ENCODE measurements at regions not wholly inside any gene's neighbourhood (a gene's known extent, or its start where the extent isn't known, plus 50 kb on each side); places are given as distances from the start of the nearest gene placed in this dataset.

GRCh38 chr4:106507440-106507839, 138.9 kb upstream of the GIMD1 start:
- Histone ChIP-seq H3K9me1 (replicated peaks; ENCODE audit: control insufficient read depth, extremely low read depth, insufficient read depth, low read length) (no peaks in the 10 kb centered on the region), H3K27me3 (ENCODE audit: control insufficient read depth in 2 of 2, insufficient read depth in 2 of 2, low read length in 2 of 2) (no peaks in the 10 kb centered on the region), H3K9ac (replicated peaks; ENCODE audit: extremely low read depth, insufficient read depth, low read length) (no peak overlapping the region), H3K9me3 (replicated peaks; ENCODE audit: control insufficient read depth, insufficient read depth, low read length) (no peaks in the 10 kb centered on the region), H4K20me1 (replicated peaks; ENCODE audit: control insufficient read depth, extremely low read depth, insufficient read depth, low read length) (no peaks in the 10 kb centered on the region), H3K36me3 (ENCODE audit: control insufficient read depth in 2 of 2, extremely low read depth in 1 of 2, insufficient read depth in 2 of 2, low read length in 2 of 2) (no peaks in the 10 kb centered on the region), H3K27ac (ENCODE audit: insufficient read depth, low read depth, low read length) (no peak overlapping the region), H3K79me2 (ENCODE audit: control insufficient read depth, insufficient read depth, low read length) (no peaks in the 10 kb centered on the region), H3K4me3 (replicated peaks in 1 of 3; ENCODE audit: insufficient read depth in 1 of 3, low read depth in 1 of 3, low read length in 3 of 3) (no peak overlapping the region), H3K4me2 (ENCODE audit: insufficient read depth, low read length) (no peak overlapping the region), H2AFZ (ENCODE audit: low read depth, low read length) (no peak overlapping the region), H3K4me1 (ENCODE audit: control insufficient read depth, extremely low read depth, insufficient read depth, low read length) (no peaks in the 10 kb centered on the region)
- FAIRE-seq (no peak), DNase-seq (ENCODE audit: low read depth, low spot score) (no peak)
- no TSS peak for BruUV-seq (replicated peaks)
- dilution Hi-C loops (cut with MboI; ENCODE audit: extremely low pct_ligation_motif_present, low sequenced_read_pairs) (no loop called here), intact Hi-C loops (cut with micrococcal nuclease) (no loop called here)
- ChIA-PET POLR2A (no interaction called here), CTCF (no interaction called here)
- no peak for TF ChIP-seq FOS (IDR thresholded peaks at IDR 0.05; ENCODE audit: borderline replicate concordance, insufficient read depth, low read length)
- TF ChIP-seq MAX (IDR thresholded peaks at IDR 0.05; ENCODE audit: insufficient read depth, insufficient read length): no peak
- no peak for TF ChIP-seq JUN (IDR thresholded peaks at IDR 0.05; ENCODE audit: borderline replicate concordance, insufficient read depth, insufficient read length, low read depth)
- TF ChIP-seq MYC (IDR thresholded peaks at IDR 0.05; ENCODE audit: low read depth, low read length): no peak
- TF ChIP-seq EZH2 (IDR thresholded peaks at IDR 0.05; ENCODE audit: borderline replicate concordance, low read depth, low read length, severe bottlenecking): no peak
- TF ChIP-seq GATA2 (IDR thresholded peaks at IDR 0.05; ENCODE audit: insufficient read depth, insufficient read length, low read depth, low read length): no peak
- no peak for TF ChIP-seq POLR2AphosphoS5 (IDR thresholded peaks at IDR 0.05; ENCODE audit: insufficient read depth, low read depth, low read length)
- TF ChIP-seq CTCF (IDR thresholded peaks at IDR 0.05; ENCODE audit: extremely low read depth in 1 of 2, insufficient read depth in 1 of 2, low read depth in 1 of 2, low read length in 2 of 2): no peak

Measured in endothelial cell of umbilical vein (primary cell).